Activated CD8-positive, alpha-beta memory T cell treated with anti-CD3 and anti-CD28 coated beads, Interleukin-2, amount 50 U/mL, for 4 hours (primary cell): ENCODE measurements at regions not wholly inside any gene's neighbourhood (a gene's known extent, or its start where the extent isn't known, plus 50 kb on each side); places are given as distances from the start of the nearest gene placed in this dataset.

ENCODE experiments used
- DNase-seq: peaks from one replicate; pipeline ENCODE4 v3.0.0-alpha.2; 2020

- no peak for DNase-seq
Observed at GRCh38 chr1:88186911-88187310, 497.2 kb upstream of the PKN2 start.

GRCh38 chr1:88188038-88188437 is 496.0 kb upstream of the PKN2 start:
- DNase-seq: no peak

GRCh38 chr1:88189525-88189924 is 494.5 kb upstream of the PKN2 start:
- DNase-seq: no peak

- DNase-seq: no peak
Observed at GRCh38 chr1:88191917-88192316, 492.2 kb upstream of the PKN2 start.

GRCh38 chr1:88194542-88194941 is 489.5 kb upstream of the PKN2 start:
- no peak for DNase-seq

GRCh38 chr1:88200545-88200944 is 483.5 kb upstream of the PKN2 start:
- no peak for DNase-seq

GRCh38 chr1:88204111-88204510 is 480.0 kb upstream of the PKN2 start:
- no peak for DNase-seq

- DNase-seq: no peak
Observed at GRCh38 chr1:88204612-88205167, 479.4 kb upstream of the PKN2 start.

- no peak for DNase-seq
Observed at GRCh38 chr1:88208389-88208788, 475.7 kb upstream of the PKN2 start.

- DNase-seq: no peak
Observed at GRCh38 chr1:88210103-88210787, 473.8 kb upstream of the PKN2 start.

GRCh38 chr1:88216441-88216840 is 467.6 kb upstream of the PKN2 start:
- DNase-seq: no peak

- no peak for DNase-seq
Observed at GRCh38 chr1:88217386-88217785, 466.7 kb upstream of the PKN2 start.

- no peak for DNase-seq
Observed at GRCh38 chr1:88219521-88219920, 464.6 kb upstream of the PKN2 start.

GRCh38 chr1:88221411-88221810 is 462.7 kb upstream of the PKN2 start:
- no peak for DNase-seq

- no peak for DNase-seq
Observed at GRCh38 chr1:88224906-88225305, 459.2 kb upstream of the PKN2 start.

GRCh38 chr1:88228114-88228513 is 456.0 kb upstream of the PKN2 start:
- no peak for DNase-seq

- DNase-seq: no peak
Observed at GRCh38 chr1:88230126-88230525, 453.9 kb upstream of the PKN2 start.

GRCh38 chr1:88237058-88237457 is 447.0 kb upstream of the PKN2 start:
- no peak for DNase-seq

GRCh38 chr1:88239205-88239604 is 444.9 kb upstream of the PKN2 start:
- no peak for DNase-seq

- no peak for DNase-seq
Observed at GRCh38 chr1:88247666-88248065, 436.4 kb upstream of the PKN2 start.

GRCh38 chr1:88250915-88251314 is 433.2 kb upstream of the PKN2 start:
- no peak for DNase-seq

- no peak for DNase-seq
Observed at GRCh38 chr1:88252745-88253144, 431.3 kb upstream of the PKN2 start.

GRCh38 chr1:88265606-88266005 is 418.5 kb upstream of the PKN2 start:
- no peak for DNase-seq

- no peak for DNase-seq
Observed at GRCh38 chr1:88266051-88266450, 418.0 kb upstream of the PKN2 start.

GRCh38 chr1:88272216-88272615 is 411.9 kb upstream of the PKN2 start:
- DNase-seq: no peak
